ENCODE measurements at regions not wholly inside any gene's neighbourhood (a gene's known extent, or its start where the extent isn't known, plus 50 kb on each side); places are given as distances from the start of the nearest gene placed in this dataset.
A peak's percentile ranks its signal among the peaks of the same experiment; 100 is the strongest.

- no TSS peak for BruUV-seq (replicated peaks)
- H3K79me2 ChIP-seq (ENCODE audit: low read length) = no peaks in the 10 kb centered on the region
- POLR2A ChIA-PET (ENCODE audit: unreplicated experiment) = interaction anchor here (0.6 kb wide), 2 partner anchors 13 to 1158 kb away, joined by 3 to 9 read pairs; no protein-coding TSS in a partner anchor
- H3K36me3 ChIP-seq (ENCODE audit: low read depth, low read length) = no peaks in the 10 kb centered on the region
- H4K20me1 ChIP-seq (ENCODE audit: low read length) = no peaks in the 10 kb centered on the region
- TF ChIP-seq CTCF (conservative IDR thresholded peaks at IDR 0.05; ENCODE audit: low read depth, low read length) = peak; percentile 97
- no peak for TF ChIP-seq EZH2phosphoT487 (IDR thresholded peaks at IDR 0.05; ENCODE audit: borderline replicate concordance, low read length)
- no peak overlapping the region for H2AFZ ChIP-seq (ENCODE audit: low read length)
- no peaks in the 10 kb centered on the region for H3K9me2 ChIP-seq (replicated peaks; ENCODE audit: low read length)
- no peaks in the 10 kb centered on the region for H3K9me3 ChIP-seq (ENCODE audit: low read length)
- no peak overlapping the region for H3K27ac ChIP-seq (ENCODE audit: low read length)
- ATAC-seq = peak; percentile 29
- peak overlapping the region; percentile 8; the same call in 1 of the 2 replicates for H3K4me2 ChIP-seq (ENCODE audit: low read length)
- H3F3A ChIP-seq (ENCODE audit: low read length, unreplicated experiment) = no peaks in the 10 kb centered on the region
- CTCF ChIA-PET = interaction anchor here (0.6 to 1.0 kb wide), 3 partner anchors 258 to 1390 kb away, joined by 3 to 4 read pairs (median 3); no protein-coding TSS in a partner anchor
- H3K9ac ChIP-seq (ENCODE audit: low read length) = no peak overlapping the region
- H3K4me1 ChIP-seq (ENCODE audit: insufficient read depth, low read length) = peaks cover 45% of the 10 kb centered on the region
- no peak overlapping the region for H3K4me3 ChIP-seq (ENCODE audit: low read length)
- DNase-seq = peak; percentile 79
- intact Hi-C loops (cut with micrococcal nuclease) = loop anchor here (1.0 to 10.0 kb wide), 7 partner anchors 253 to 1256 kb away; no protein-coding TSS in a partner anchor
- no peaks in the 10 kb centered on the region for H3K27me3 ChIP-seq (ENCODE audit: low read length)
Measured at GRCh38 chr6:53986165-53986720, 125.0 kb upstream of the MLIP start.

GRCh38 chr6:53986721-53987521 lies 124.3 kb upstream of the MLIP start:
- no peak for DNase-seq
- Histone ChIP-seq H3F3A (ENCODE audit: low read length, unreplicated experiment) (no peaks in the 10 kb centered on the region), H4K20me1 (ENCODE audit: low read length) (no peaks in the 10 kb centered on the region), H3K36me3 (ENCODE audit: low read depth, low read length) (no peaks in the 10 kb centered on the region), H2AFZ (ENCODE audit: low read length) (no peak overlapping the region), H3K27me3 (ENCODE audit: low read length) (no peaks in the 10 kb centered on the region), H3K79me2 (ENCODE audit: low read length) (no peaks in the 10 kb centered on the region), H3K9me2 (replicated peaks; ENCODE audit: low read length) (no peaks in the 10 kb centered on the region), H3K27ac (ENCODE audit: low read length) (no peak overlapping the region), H3K9ac (ENCODE audit: low read length) (no peak overlapping the region), H3K9me3 (ENCODE audit: low read length) (no peaks in the 10 kb centered on the region), H3K4me2 (ENCODE audit: low read length) (peak overlapping the region; percentile 8; the same call in 1 of the 2 replicates), H3K4me1 (ENCODE audit: insufficient read depth, low read length) (peaks cover 45% of the 10 kb centered on the region), H3K4me3 (ENCODE audit: low read length) (no peak overlapping the region)
- POLR2A ChIA-PET (ENCODE audit: unreplicated experiment) = no interaction called here
- BruUV-seq (replicated peaks) = no TSS peak
- TF ChIP-seq EZH2 (IDR thresholded peaks at IDR 0.05; ENCODE audit: low read length, unreplicated experiment) = no peak
- no peak for TF ChIP-seq CTCF (conservative IDR thresholded peaks at IDR 0.05; ENCODE audit: low read depth, low read length)
- no peak for TF ChIP-seq EZH2phosphoT487 (IDR thresholded peaks at IDR 0.05; ENCODE audit: borderline replicate concordance, low read length)
- intact Hi-C loops (cut with micrococcal nuclease) = loop anchor here (1.0 to 10.0 kb wide), 7 partner anchors 252 to 1255 kb away; no protein-coding TSS in a partner anchor
- CTCF ChIA-PET = interaction anchor here (0.6 to 1.0 kb wide), 4 partner anchors 258 to 1390 kb away, joined by 3 to 4 read pairs (median 3); no protein-coding TSS in a partner anchor
- ATAC-seq = no peak

Measured in PC-3 (cell line).